Fibroblast of peridontal ligament (primary cell): ENCODE measurements at regions not wholly inside any gene's neighbourhood (a gene's known extent, or its start where the extent isn't known, plus 50 kb on each side); places are given as distances from the start of the nearest gene placed in this dataset.

Source experiments
- DNase-seq: peaks from one replicate; pipeline ENCODE4 v3.0.0-alpha.2; 2010; ENCODE audit errors: extremely low read depth

- no peak for DNase-seq
Observed at GRCh38 chr3:64748244-64748904, 60.6 kb upstream of the ADAMTS9 start.

DNA sequence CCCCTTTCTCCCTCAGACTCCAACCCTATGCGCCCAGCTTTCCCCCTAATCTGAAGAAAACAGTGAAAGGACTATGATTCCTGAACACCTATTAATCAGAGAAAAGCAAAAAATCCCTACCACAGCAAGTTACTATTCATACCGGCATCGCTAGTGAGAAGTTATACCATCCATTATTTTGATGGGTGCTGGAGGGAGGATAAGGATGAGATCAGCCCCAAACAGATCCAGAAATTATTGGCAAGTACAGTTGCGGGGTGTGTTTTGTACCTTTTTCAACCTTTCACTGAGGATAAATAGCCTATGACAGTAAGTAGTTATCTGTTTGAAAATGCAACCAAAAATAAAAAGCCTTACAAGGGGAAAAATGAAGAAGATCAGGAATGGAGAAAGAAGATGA, 59.9 kb upstream of the ADAMTS9 start:
- DNase-seq = no peak

GRCh38 chr3:64743887-64744243, 56.1 kb upstream of the ADAMTS9 start:
- DNase-seq = no peak

- no peak for DNase-seq
Observed at GRCh38 chr3:64743156-64743886, 55.5 kb upstream of the ADAMTS9 start.

GRCh38 chr3:64741341-64741740, 53.5 kb upstream of the ADAMTS9 start:
- peak; percentile 71 for DNase-seq

GRCh38 chr3:64739971-64740631, 52.3 kb upstream of the ADAMTS9 start:
- peak; percentile 51 for DNase-seq
